Osteocyte (in vitro differentiated cells): ENCODE measurements at regions not wholly inside any gene's neighbourhood (a gene's known extent, or its start where the extent isn't known, plus 50 kb on each side); places are given as distances from the start of the nearest gene placed in this dataset.

Experiments
- DNase-seq: peaks from one replicate; pipeline ENCODE4 v3.0.0; 2021; ENCODE audit warnings: mixed read lengths; ENCODE audit not compliant: unreplicated experiment; ENCODE audit errors: extremely low spot score
- H3K27ac Mint-ChIP-seq: one replicate; pipeline ENCODE4 v1.8.0; 2021; ENCODE audit warnings: mild to moderate bottlenecking, mixed read lengths; ENCODE audit not compliant: unreplicated experiment
- H3K27me3 Mint-ChIP-seq: one replicate; pipeline ENCODE4 v1.8.0; 2021; ENCODE audit warnings: mixed read lengths; ENCODE audit not compliant: unreplicated experiment
- H3K36me3 Mint-ChIP-seq: one replicate; pipeline ENCODE4 v1.8.0; 2021; ENCODE audit warnings: mixed read lengths; ENCODE audit not compliant: unreplicated experiment
- H3K4me1 Mint-ChIP-seq: one replicate; pipeline ENCODE4 v1.8.0; 2021; ENCODE audit warnings: mixed read lengths; ENCODE audit not compliant: unreplicated experiment
- H3K4me3 Mint-ChIP-seq: one replicate; pipeline ENCODE4 v1.8.0; 2021; ENCODE audit warnings: mild to moderate bottlenecking, moderate library complexity, mixed read lengths; ENCODE audit not compliant: unreplicated experiment
- H3K9me3 Mint-ChIP-seq: one replicate; pipeline ENCODE4 v1.8.0; 2021; ENCODE audit warnings: mixed read lengths; ENCODE audit not compliant: unreplicated experiment
- TF ChIP-seq, protein P1 (sequence below): fragments of 200-600 bp; sonication (generic); IDR thresholded peaks from 2 replicates; pipeline ENCODE4 v1.5.0; 2021; ENCODE audit warnings: antibody characterized with exemption, mild to moderate bottlenecking, moderate library complexity

DNA sequence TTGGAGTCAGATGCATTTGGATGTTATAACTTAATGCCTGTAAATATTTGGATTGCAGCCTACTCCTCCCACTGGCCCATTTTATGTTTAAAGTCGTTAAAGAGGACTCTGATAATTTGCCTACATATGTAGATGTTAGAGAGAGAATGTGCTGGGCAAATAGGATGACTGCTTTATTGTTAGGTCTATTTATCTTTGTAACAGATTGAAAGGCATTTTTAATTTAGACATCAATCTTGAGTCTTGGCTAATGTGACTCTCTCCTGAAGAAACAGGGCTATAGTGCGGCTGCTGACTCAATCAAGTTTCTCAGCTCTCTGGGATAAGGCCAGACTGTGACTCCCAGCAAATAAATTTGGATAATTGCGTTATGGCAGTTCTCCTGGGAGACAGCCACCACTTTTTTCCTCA, 1101.4 kb downstream of the CBLN2 start:
- Mint-ChIP-seq H3K9me3 (peaks cover 9% of the 10 kb centered on the region), H3K36me3 (no peaks in the 10 kb centered on the region), H3K27me3 (no peaks in the 10 kb centered on the region), H3K27ac (no peak overlapping the region), H3K4me1 (no peaks in the 10 kb centered on the region), H3K4me3 (no peak overlapping the region)
- no peak for DNase-seq
- TF ChIP-seq, protein P1, sequence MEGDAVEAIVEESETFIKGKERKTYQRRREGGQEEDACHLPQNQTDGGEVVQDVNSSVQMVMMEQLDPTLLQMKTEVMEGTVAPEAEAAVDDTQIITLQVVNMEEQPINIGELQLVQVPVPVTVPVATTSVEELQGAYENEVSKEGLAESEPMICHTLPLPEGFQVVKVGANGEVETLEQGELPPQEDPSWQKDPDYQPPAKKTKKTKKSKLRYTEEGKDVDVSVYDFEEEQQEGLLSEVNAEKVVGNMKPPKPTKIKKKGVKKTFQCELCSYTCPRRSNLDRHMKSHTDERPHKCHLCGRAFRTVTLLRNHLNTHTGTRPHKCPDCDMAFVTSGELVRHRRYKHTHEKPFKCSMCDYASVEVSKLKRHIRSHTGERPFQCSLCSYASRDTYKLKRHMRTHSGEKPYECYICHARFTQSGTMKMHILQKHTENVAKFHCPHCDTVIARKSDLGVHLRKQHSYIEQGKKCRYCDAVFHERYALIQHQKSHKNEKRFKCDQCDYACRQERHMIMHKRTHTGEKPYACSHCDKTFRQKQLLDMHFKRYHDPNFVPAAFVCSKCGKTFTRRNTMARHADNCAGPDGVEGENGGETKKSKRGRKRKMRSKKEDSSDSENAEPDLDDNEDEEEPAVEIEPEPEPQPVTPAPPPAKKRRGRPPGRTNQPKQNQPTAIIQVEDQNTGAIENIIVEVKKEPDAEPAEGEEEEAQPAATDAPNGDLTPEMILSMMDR, result no peak

GRCh38 chr18:71441156-71441555, 1103.0 kb downstream of the CBLN2 start:
- no peak overlapping the region for H3K27ac Mint-ChIP-seq

DNA sequence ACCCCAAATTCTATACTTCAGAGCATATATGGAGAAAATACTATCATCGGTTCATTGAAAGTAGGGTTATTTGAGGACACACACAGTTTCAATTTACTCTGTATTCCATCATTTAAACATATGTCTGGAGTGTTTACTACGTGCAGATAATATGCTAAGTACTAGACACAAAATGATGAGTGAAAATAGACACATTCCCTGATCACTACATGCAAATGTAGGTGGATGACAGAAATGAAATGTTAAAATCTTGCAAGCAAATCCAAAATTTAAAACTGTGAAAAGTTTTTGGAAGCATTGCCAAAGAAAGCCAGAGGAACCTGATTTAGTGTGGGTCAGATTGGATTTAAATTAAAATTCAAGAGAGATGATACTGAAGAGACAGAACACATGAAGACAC, 1106.6 kb downstream of the CBLN2 start:
- Mint-ChIP-seq H3K27me3 (no peaks in the 10 kb centered on the region), H3K4me1 (no peaks in the 10 kb centered on the region), H3K36me3 (no peaks in the 10 kb centered on the region), H3K9me3 (no peaks in the 10 kb centered on the region), H3K4me3 (no peak overlapping the region), H3K27ac (no peak overlapping the region)
- TF ChIP-seq, protein P1, result no peak
- DNase-seq, result no peak

More at GRCh38 chr18:71441156-71441555, 1103.0 kb downstream of the CBLN2 start:
- no peaks in the 10 kb centered on the region for H3K27me3 Mint-ChIP-seq
- H3K9me3 Mint-ChIP-seq, result peaks cover 9% of the 10 kb centered on the region
- no peak for DNase-seq
- H3K4me1 Mint-ChIP-seq, result no peaks in the 10 kb centered on the region
- H3K4me3 Mint-ChIP-seq, result no peak overlapping the region
- TF ChIP-seq, protein P1, result no peak
- no peaks in the 10 kb centered on the region for H3K36me3 Mint-ChIP-seq

- Mint-ChIP-seq H3K36me3 (no peaks in the 10 kb centered on the region), H3K27ac (no peak overlapping the region), H3K4me3 (no peak overlapping the region), H3K27me3 (no peaks in the 10 kb centered on the region), H3K9me3 (no peaks in the 10 kb centered on the region), H3K4me1 (no peaks in the 10 kb centered on the region)
- no peak for DNase-seq
- TF ChIP-seq, protein P1, result no peak
Measured at GRCh38 chr18:71433373-71433772, 1110.8 kb downstream of the CBLN2 start.

DNA sequence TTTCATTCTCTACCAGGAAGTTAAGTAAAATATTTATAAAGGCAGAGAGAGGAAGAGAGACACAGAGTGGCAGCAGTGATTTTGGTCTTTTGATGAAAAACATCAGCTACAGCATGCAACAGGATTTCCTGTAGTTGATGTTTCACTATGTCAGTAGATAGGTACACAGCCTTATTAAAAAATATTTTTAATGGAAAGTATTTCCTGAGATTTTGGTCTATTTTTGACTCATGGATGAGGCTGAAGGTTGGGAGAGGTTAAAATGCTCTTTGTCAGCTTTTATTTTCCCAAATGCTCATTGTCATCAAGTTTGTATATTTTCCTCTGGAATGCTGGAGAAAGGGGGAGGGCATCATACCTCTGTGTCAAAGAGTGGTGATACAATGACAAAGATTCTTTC, 1112.5 kb downstream of the CBLN2 start:
- H3K36me3 Mint-ChIP-seq, result no peaks in the 10 kb centered on the region

More for the DNA sequence above, 1112.5 kb downstream of the CBLN2 start:
- no peak overlapping the region for H3K27ac Mint-ChIP-seq
- no peaks in the 10 kb centered on the region for H3K4me1 Mint-ChIP-seq
- H3K27me3 Mint-ChIP-seq, result no peaks in the 10 kb centered on the region
- TF ChIP-seq, protein P1, result no peak
- no peak for DNase-seq
- no peak overlapping the region for H3K4me3 Mint-ChIP-seq
- no peaks in the 10 kb centered on the region for H3K9me3 Mint-ChIP-seq
